ENCODE measurements at regions not wholly inside any gene's neighbourhood (a gene's known extent, or its start where the extent isn't known, plus 50 kb on each side); places are given as distances from the start of the nearest gene placed in this dataset.

GRCh38 chr17:65477600-65477999, 83.8 kb downstream of the AXIN2 start:
- no peak for DNase-seq

GRCh38 chr17:65474660-65475059, 86.8 kb downstream of the AXIN2 start:
- DNase-seq = no peak

DNA sequence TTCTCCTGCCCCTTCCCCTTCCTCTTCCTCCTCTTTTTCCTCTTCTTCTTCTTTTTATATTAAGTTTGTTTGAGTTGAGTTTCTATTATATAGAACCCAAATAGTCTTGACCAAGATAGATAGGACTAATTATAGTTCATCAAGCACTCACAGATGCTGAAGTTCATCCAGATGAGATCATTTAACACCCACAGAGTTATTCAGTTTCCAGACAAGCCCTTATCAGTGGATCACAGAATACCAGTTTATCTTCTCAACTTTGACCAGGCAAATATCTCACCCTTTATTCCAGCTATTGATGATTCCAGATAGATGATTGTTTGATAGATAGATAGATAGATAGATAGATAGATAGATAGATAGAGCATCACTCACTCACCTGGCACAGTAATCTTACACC, 87.5 kb downstream of the AXIN2 start:
- no peak for DNase-seq

GRCh38 chr17:65473363-65473762, 88.1 kb downstream of the AXIN2 start:
- DNase-seq = no peak

DNA sequence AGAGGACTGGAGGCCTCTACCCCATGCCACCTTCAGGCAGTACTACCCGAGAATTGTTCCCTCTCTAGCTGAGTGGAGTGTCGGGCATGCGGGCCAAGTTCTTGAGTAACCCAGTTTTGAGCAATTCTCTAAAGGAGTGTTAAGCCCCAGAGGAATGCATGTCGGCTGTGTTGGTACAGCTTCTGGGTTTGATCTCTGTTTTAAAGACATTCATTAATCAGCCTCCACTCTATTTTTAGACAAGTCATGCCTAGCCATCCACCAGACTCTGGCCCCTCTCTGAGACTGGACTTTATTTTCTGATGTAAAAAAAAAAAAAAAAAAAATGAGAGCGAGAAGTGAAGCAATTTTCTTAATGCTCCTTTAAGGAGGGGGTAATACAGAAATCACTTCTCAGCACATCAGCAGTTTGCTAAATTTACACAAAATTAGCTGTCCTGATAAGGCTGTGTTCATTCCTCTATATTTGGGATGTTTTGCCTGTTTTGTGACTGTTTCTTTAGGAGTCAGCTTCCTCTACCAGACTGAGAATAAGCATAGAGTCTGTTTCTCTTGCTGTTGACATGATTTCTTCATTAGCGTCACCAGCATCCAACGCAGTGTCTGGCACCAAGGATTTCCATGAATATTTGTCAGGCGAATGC, 88.7 kb downstream of the AXIN2 start:
- DNase-seq = no peak

GRCh38 chr17:65470783-65471182, 90.7 kb downstream of the AXIN2 start:
- DNase-seq = no peak

DNA sequence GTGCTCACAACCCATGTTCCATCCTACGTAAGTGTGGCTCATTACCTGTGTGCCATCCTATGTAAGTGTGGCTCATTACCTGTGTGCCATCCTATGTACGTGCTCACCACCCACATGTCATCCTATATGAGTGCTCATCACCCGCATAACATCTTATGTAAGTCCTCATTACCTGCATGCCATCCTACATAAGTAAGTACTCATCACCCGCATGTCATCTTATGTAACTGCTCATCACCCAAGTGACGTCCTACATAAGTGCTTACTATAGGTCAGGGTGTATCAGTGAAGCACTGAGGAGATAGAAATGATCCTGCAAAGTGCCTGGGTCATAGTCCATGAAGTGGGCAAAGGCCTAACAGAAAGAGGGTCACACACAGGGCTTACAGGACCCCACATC, 93.1 kb downstream of the AXIN2 start:
- DNase-seq = no peak

DNA sequence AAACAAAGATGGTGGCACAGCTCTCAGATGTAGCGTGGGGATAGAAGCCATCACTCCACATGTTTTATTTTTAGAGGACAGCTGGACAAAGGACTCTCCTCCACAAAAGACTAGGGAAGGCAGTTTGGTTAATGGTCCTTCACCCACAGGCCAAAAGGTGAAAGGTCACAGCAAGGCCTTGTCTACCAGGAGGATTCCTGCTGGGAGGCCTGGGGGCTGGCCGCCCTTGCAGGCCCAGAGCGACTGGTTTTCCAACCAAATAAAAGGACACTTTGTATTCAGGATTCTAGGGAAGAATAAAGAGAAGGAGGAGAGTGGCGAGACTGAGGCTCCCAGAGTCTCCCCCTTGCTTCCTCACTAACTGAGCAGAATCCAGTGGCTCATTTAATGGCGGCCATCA, 94.3 kb downstream of the AXIN2 start:
- DNase-seq = no peak

- no peak for DNase-seq
Observed at GRCh38 chr17:65466547-65466946, 94.9 kb downstream of the AXIN2 start.

DNA sequence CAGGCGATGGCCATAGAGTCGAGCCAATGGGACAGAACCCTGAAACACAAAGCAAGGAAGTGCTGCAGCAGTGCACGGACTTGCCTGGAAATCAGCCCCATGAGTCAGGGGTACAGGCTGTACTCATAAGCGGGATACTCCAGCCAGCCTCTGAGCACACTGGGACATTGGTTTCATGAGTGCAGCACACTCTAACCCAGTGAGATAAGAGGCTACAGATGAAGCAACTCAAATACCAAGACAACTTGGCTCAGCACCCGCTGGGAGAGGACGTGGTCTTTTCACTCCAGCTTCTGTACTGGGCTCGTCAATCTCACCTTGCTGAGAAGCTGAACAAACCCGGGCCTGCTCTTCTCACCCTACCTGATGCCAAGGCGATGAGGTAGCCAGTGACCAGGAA, 98.2 kb downstream of the AXIN2 start:
- DNase-seq = no peak

DNA sequence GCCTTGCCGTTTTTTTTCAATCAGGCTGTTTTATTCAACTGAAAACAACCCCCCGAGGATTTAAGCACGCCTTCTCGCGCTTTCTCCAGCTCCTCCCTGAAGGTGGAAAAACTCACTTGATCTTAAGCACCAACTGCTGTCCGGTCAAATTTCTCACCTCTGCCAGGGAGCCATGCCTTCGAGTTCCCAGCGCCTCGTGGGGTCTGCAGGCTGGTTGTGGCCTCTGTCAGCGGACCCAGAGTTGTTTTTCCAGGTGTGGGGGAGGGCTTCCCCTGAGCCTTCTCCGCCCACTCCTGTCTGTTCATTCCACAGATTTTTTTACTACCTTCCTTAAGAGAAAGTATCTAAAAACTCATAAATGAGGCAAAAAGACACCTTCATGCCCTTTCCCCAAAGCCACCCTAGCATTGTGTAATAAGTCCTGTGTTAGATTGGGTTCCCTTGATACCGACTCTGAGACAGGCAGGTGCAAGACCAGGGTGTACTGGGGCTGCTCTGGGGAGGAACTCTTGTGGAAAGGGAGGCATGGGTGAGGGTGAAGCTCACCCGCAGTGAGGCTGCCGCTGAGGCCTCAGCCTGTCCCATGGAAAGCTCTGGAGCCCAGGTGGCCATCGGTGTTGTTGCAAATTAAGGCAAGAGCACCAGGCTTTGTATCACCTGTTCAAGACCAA, 101.6 kb downstream of the AXIN2 start:
- no peak for DNase-seq

GRCh38 chr17:65457635-65458257, 103.7 kb downstream of the AXIN2 start:
- no peak for DNase-seq

GRCh38 chr17:65457183-65457582, 104.3 kb downstream of the AXIN2 start:
- DNase-seq = no peak

- DNase-seq = no peak
Observed at GRCh38 chr17:65456368-65457151, 104.9 kb downstream of the AXIN2 start.

- DNase-seq = no peak
Observed at GRCh38 chr17:65455972-65456343, 105.5 kb downstream of the AXIN2 start.

- no peak for DNase-seq
Observed at GRCh38 chr17:65455154-65455971, 106.1 kb downstream of the AXIN2 start.

DNA sequence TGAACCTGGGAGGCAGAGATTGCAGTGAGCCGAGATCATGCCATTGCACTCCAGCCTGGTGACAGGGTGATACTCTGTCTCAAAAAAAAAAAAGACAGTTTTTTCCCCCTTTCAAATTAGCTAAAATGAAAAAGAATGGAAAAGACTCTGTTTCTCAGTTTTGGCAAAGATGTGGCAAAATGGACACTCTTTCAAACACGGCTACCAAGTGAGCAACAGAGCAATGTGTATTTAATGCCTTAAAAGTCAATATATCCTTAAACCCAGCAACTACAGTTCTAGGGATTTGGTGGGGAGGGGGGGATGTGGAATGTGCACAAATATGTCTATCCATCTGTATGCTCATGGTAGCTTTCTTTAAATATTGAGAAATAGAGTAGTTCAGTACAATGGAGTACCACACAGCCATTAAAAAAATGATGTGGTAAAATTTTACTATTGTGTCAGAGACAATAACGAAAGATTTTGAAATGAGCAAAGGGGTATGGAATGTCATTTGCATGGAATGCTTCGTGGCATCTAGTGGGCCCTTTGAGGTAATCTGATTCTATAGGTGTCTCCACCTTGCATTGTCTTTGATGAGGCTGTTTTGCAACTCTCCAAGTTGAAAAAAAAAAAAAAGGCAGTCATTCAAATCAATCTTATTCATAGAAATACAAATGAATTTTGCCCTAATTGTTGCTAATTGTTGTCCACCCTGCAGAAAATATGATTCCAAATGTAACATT, 108.1 kb downstream of the AXIN2 start:
- DNase-seq = no peak

DNA sequence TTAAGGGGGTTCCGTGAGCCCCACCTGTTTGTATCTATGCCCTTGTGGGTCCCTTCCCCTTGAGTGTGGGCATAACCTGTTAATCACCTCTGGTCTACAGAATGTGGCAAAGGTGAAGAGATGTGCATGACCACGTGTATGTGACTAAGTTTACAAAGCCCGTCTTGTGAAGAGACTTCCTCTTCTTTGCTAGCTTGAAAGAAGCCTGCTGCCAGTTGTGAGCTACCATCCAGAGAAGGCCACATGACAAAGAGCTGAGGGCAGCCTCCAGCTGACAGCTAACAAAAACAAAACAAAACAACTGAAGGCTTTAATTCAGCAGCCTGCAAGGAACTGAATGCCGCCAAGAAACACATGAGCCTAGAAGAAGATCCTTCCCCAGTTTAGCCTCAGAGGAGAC, 112.0 kb downstream of the AXIN2 start:
- DNase-seq = no peak

- no peak for DNase-seq
Observed at GRCh38 chr17:65447823-65448222, 113.6 kb downstream of the AXIN2 start.

GRCh38 chr17:65446838-65447526, 114.5 kb downstream of the AXIN2 start:
- no peak for DNase-seq

DNA sequence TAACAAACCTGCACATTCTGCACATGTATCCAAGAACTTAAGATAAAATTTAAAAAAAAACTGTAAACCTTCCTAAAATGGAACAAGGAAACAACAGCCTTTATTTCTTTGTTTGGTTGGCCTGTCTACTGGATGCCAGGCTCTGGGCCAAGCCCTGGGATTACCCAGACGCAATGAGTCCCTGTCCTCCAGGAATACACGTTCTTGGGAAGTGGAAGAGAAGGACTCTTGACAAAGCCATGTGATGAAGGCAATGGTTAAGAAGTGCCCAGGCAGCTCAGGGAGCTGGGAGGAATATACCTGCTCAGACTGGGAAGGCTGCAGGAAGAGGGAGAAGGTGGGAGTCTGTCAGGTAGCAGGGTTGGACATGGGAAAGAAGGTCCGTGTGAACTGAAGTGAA, 115.4 kb downstream of the AXIN2 start:
- no peak for DNase-seq

DNA sequence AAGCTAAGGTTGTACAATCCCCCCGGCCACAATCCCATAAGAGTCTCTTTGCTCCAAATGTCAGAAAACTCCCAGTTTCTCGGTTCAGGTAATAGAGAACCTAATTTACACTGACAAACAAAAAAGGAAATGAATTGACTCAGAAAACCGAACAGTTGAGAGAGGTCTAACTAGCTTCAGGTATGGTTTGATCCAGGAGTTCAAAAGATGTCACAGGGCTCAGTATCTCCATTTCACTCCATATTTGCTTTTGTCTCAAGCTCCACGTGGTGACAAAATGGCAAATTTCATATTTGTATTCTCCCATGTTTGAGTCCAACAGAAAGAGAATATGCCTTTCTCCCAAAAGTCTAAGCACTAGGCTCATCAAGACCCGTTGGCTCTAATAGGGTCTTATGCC, 117.4 kb downstream of the AXIN2 start:
- no peak for DNase-seq
